Body of pancreas (tissue), 4 donors: ENCODE measurements at regions not wholly inside any gene's neighbourhood (a gene's known extent, or its start where the extent isn't known, plus 50 kb on each side); places are given as distances from the start of the nearest gene placed in this dataset.

Experiments
- ATAC-seq: fragments of 150-250 bp; one replicate; pipeline ENCODE4 v1.9.1; 2016
- DNase-seq, 4 donors: peaks; one replicate each; pipeline ENCODE4 v3.0.0-alpha.2; 2019
- H3K27ac ChIP-seq, 4 donors: fragments of 200-600 bp; sonication (generic); 1 replicate in 3 of 4; 2 replicates in 1 of 4; pipeline versions ENCODE4 v1.5.1 to v1.6.1; 2016 to 2019; ENCODE audit warnings: mild to moderate bottlenecking in 1 of 4, mixed read lengths in 1 of 4, moderate library complexity in 1 of 4
- H3K27me3 ChIP-seq, 2 donors: fragments of 200-600 bp; sonication (generic); one replicate each; pipeline ENCODE4 v1.6.0; 2016; ENCODE audit warnings: mild to moderate bottlenecking in 1 of 2
- H3K36me3 ChIP-seq, 2 donors: fragments of 200-600 bp; sonication (generic); replicated peaks in 1 of 2; 2 replicates each; pipeline ENCODE4 v1.5.1; 2016; ENCODE audit warnings: low read depth in 2 of 2; ENCODE audit not compliant: insufficient read depth in 1 of 2
- H3K4me1 ChIP-seq: fragments of 200-600 bp; sonication (generic); one replicate; pipeline ENCODE4 v1.6.0; 2016
- H3K4me3 ChIP-seq, 2 donors: fragments of 200-600 bp; sonication (generic); 1 replicate in 1 of 2; 2 replicates in 1 of 2; pipeline ENCODE4 v1.5.1; 2016 to 2019
- H3K9me3 ChIP-seq, 3 donors: fragments of 200-600 bp; sonication (generic); 1 replicate in 2 of 3; 2 replicates in 1 of 3; pipeline ENCODE4 v1.5.1; 2016
- POLR2A ChIP-seq, 3 donors: fragments of 450-650 bp; IDR thresholded peaks; one replicate each; pipeline ENCODE4 v1.6.1; 2016; ENCODE audit warnings: antibody characterized with exemption in 3 of 3, mild to moderate bottlenecking in 2 of 3
- WGBS, 2 donors: methylation state at CpG; one replicate each; pipeline ENCODE4 v1.1.5; 2017; 5-methylcytosine and 5-hydroxymethylcytosine counted together
- intact Hi-C: fragments of 100-400 bp; cut with DNase I; formaldehyde crosslinking; loops from one replicate; pipeline ENCODE4 v1.15.1; 2023
- TF ChIP-seq, protein P1 (sequence below), 7 experiments: fragments of 450-650 bp in 4 of 7; fragments of 200-600 bp in 3 of 7; sonication (generic) in 3 of 7; IDR thresholded peaks; one replicate each; pipeline ENCODE4 v1.5.1; 2016 to 2019; ENCODE audit warnings: antibody characterized with exemption in 7 of 7

DNA sequence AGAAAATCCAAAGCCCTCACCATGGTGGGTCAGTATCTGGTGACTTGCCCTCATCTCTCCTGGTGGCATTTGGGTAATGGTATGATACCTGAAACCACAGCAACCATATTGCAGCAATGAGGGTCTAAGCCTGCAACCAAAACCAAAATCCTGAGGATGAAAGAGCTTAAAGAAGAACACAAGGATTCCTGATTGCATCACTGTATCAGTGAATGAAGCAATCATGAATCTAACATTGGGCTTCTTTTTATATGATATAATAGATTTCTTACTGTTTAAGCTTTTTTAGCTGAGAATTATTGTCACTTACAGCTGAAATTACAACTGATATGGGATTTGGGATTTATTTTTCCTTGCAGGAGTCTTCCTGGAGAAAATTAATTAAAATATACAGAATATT lies 269.9 kb downstream of the MEF2C start:
- Histone ChIP-seq H3K4me3 (no peak overlapping the region), H3K27ac (no peak overlapping the region), H3K4me1 (no peaks in the 10 kb centered on the region), H3K9me3 (no peaks in the 10 kb centered on the region), H3K36me3 (no peaks in the 10 kb centered on the region), H3K27me3 (no peaks in the 10 kb centered on the region)
- no peak for DNase-seq
- intact Hi-C loops, result no loop called here
- no peak for ATAC-seq
- TF ChIP-seq, protein P1, sequence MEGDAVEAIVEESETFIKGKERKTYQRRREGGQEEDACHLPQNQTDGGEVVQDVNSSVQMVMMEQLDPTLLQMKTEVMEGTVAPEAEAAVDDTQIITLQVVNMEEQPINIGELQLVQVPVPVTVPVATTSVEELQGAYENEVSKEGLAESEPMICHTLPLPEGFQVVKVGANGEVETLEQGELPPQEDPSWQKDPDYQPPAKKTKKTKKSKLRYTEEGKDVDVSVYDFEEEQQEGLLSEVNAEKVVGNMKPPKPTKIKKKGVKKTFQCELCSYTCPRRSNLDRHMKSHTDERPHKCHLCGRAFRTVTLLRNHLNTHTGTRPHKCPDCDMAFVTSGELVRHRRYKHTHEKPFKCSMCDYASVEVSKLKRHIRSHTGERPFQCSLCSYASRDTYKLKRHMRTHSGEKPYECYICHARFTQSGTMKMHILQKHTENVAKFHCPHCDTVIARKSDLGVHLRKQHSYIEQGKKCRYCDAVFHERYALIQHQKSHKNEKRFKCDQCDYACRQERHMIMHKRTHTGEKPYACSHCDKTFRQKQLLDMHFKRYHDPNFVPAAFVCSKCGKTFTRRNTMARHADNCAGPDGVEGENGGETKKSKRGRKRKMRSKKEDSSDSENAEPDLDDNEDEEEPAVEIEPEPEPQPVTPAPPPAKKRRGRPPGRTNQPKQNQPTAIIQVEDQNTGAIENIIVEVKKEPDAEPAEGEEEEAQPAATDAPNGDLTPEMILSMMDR (IDR thresholded peaks at IDR 0.05), result no peak
- no peak for TF ChIP-seq POLR2A (IDR thresholded peaks at IDR 0.05)

DNA sequence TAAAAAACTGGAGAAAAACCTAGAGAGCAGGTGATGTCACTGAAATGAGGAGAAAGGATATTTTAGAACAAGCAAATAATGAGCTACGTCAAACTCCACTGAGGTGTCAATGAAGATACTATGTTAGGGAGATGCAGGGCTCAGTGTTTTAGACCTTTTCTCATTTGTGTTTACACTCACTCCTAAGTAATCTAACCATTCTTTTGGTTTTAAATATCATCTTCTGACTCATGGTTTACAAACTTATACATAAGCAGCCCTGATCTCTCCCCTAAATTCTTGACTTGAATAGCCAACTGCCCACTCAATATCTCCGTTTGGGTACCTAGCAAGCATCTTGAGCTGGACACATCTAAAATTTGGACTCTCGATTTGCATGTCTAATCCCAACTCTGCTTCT lies 272.4 kb downstream of the MEF2C start:
- TF ChIP-seq POLR2A (IDR thresholded peaks at IDR 0.05), result no peak
- TF ChIP-seq, protein P1 (IDR thresholded peaks at IDR 0.05), result no peak
- H3K4me3 ChIP-seq, result no peak overlapping the region
- H3K4me1 ChIP-seq, result no peaks in the 10 kb centered on the region
- WGBS, 2 donors, result 40 to 46% methylated on average over 3 of the region's 3 CpGs
- no peaks in the 10 kb centered on the region for H3K36me3 ChIP-seq
- ATAC-seq (no peak), DNase-seq (no peak)
- no peaks in the 10 kb centered on the region for H3K27me3 ChIP-seq
- no peak overlapping the region for H3K27ac ChIP-seq
- no peaks in the 10 kb centered on the region for H3K9me3 ChIP-seq
- intact Hi-C loops, result no loop called here

DNA sequence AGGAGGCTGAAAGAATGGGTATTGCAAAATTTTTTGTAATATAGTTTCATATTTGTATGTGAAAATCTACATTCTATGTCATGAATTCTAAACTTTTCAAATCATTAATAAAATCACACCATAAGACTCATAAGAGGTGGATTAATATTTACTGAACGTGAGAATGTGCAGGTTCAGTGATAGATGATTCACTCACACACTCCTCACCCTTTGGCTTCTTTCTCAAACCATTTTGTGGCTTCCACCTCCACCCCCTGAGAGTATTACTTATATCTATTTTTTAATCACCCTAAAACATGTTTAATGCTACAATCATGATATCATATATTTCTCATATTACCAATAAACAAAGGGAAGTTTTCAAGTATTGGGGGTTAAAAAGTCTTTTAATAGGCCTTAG lies 275.5 kb downstream of the MEF2C start:
- Histone ChIP-seq H3K36me3 (no peaks in the 10 kb centered on the region), H3K4me3 (no peak overlapping the region), H3K4me1 (no peaks in the 10 kb centered on the region), H3K27me3 (no peaks in the 10 kb centered on the region), H3K27ac (no peak overlapping the region), H3K9me3 (no peaks in the 10 kb centered on the region)
- 30 to 43% methylated on average over 1 of the region's 1 CpG for WGBS, 2 donors
- intact Hi-C loops, result no loop called here
- TF ChIP-seq, protein P1 (IDR thresholded peaks at IDR 0.05), result no peak
- no peak for TF ChIP-seq POLR2A (IDR thresholded peaks at IDR 0.05)
- DNase-seq (no peak), ATAC-seq (no peak)

DNA sequence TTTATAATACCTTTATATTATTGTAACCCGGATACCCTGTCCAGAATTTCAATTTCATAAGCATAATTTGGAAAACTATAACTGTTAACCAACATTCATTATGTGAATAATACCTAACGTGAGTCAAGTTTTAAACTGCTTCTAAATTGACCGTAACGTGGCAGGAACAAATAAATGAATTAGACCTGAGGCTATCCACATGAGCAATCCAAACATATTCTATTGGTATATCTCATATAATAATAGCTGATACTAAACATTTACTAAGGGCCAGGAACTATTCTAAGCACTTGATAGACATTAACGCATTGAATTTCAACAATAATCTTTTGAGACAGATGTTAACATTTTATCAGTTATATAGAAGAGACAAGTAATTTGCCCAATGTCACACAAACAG lies 276.4 kb downstream of the MEF2C start:
- H3K27ac ChIP-seq, result no peak overlapping the region
- intact Hi-C loops, result no loop called here
- H3K36me3 ChIP-seq, result no peaks in the 10 kb centered on the region
- H3K27me3 ChIP-seq, result no peaks in the 10 kb centered on the region
- DNase-seq (no peak), ATAC-seq (no peak)
- no peak overlapping the region for H3K4me3 ChIP-seq
- H3K4me1 ChIP-seq, result no peaks in the 10 kb centered on the region
- 64 to 68% methylated on average over 5 of the region's 5 CpGs for WGBS, 2 donors
- H3K9me3 ChIP-seq, result no peaks in the 10 kb centered on the region
- no peak for TF ChIP-seq POLR2A (IDR thresholded peaks at IDR 0.05)
- TF ChIP-seq, protein P1 (IDR thresholded peaks at IDR 0.05), result no peak

DNA sequence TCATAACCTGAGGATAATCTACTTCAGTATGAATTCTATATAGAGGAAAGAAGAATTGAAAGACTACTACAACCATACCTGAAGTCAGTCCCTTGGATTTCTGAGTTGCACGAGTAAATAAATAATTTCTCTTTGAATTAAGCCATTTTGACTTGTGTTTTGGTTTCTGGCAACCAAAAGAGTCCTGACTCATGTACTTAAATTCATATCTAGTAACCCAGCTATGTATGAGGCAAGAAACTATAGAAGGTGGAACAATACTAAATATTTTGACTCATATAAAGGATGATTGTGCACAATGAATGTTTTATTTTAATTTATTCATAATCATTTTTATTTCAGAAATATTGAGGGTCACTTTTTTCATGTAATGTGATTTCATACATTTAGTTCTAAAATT lies 276.8 kb downstream of the MEF2C start:
- Histone ChIP-seq H3K36me3 (no peaks in the 10 kb centered on the region), H3K4me3 (no peak overlapping the region), H3K4me1 (no peaks in the 10 kb centered on the region), H3K27me3 (no peaks in the 10 kb centered on the region), H3K27ac (no peak overlapping the region), H3K9me3 (no peaks in the 10 kb centered on the region)
- WGBS, 2 donors, result 55 to 73% methylated on average over 1 of the region's 1 CpG
- intact Hi-C loops, result no loop called here
- DNase-seq, result no peak
- no peak for ATAC-seq
- no peak for TF ChIP-seq POLR2A (IDR thresholded peaks at IDR 0.05)
- TF ChIP-seq, protein P1 (IDR thresholded peaks at IDR 0.05), result no peak
